CD14-positive monocyte (primary cell): ENCODE measurements at regions not wholly inside any gene's neighbourhood (a gene's known extent, or its start where the extent isn't known, plus 50 kb on each side); places are given as distances from the start of the nearest gene placed in this dataset.

Experiments
- DNase-seq, 3 donors: peaks; one replicate each; pipeline ENCODE4 v3.0.0-alpha.2; 2011 to 2022
- H2AFZ ChIP-seq: 2 replicates; pipeline ENCODE4 v1.6.0; 2012; ENCODE audit warnings: mild to moderate bottlenecking, low read depth, low read length, inconsistent platforms; ENCODE audit not compliant: insufficient read depth, poor library complexity, severe bottlenecking
- H3K27ac ChIP-seq, 2 donors: 1 replicate in 1 of 2; 2 replicates in 1 of 2; pipeline ENCODE4 v1.5.1; 2012 to 2013; ENCODE audit warnings: low read length in 2 of 2, control low read depth in 1 of 2, inconsistent platforms in 1 of 2, low read depth in 1 of 2, mild to moderate bottlenecking in 1 of 2
- H3K27me3 ChIP-seq, 2 donors: one replicate each; pipeline versions ENCODE4 v1.6.0 to v1.6.1; 2011 to 2013; ENCODE audit warnings: low read length in 2 of 2; ENCODE audit not compliant: control insufficient read depth in 2 of 2, insufficient read depth in 2 of 2
- H3K36me3 ChIP-seq, 2 donors: replicated peaks in 1 of 2; 1 replicate in 1 of 2; 2 replicates in 1 of 2; pipeline versions ENCODE4 v1.5.1 to v1.6.1; 2012 to 2013; ENCODE audit warnings: low read length in 2 of 2, control low read depth in 1 of 2, inconsistent platforms in 1 of 2, mild to moderate bottlenecking in 1 of 2; ENCODE audit not compliant: insufficient read depth in 2 of 2, control insufficient read depth in 1 of 2
- H3K4me1 ChIP-seq, 2 donors: 1 replicate in 1 of 2; 2 replicates in 1 of 2; pipeline versions ENCODE4 v1.5.1 to v1.6.1; 2012 to 2013; ENCODE audit warnings: low read length in 2 of 2, control low read depth in 1 of 2, inconsistent platforms in 1 of 2, mild to moderate bottlenecking in 1 of 2, moderate library complexity in 1 of 2; ENCODE audit not compliant: insufficient read depth in 2 of 2, control insufficient read depth in 1 of 2
- H3K4me2 ChIP-seq: replicated peaks from 2 replicates; pipeline ENCODE3; 2012; ENCODE audit warnings: low read length, moderate library complexity, mild to moderate bottlenecking; ENCODE audit not compliant: poor library complexity, severe bottlenecking; ENCODE audit errors: extremely low read depth
- H3K4me3 ChIP-seq, 3 experiments: fragments of 200-600 bp in 1 of 3; sonication (generic) in 1 of 3; replicated peaks in 1 of 3; 1 replicate in 2 of 3; 2 replicates in 1 of 3; pipeline ENCODE4 v1.5.1; 2011 to 2013; ENCODE audit warnings: low read length in 3 of 3, mild to moderate bottlenecking in 3 of 3, control low read depth in 2 of 3, low read depth in 2 of 3, inconsistent platforms in 1 of 3, moderate library complexity in 1 of 3
- H3K79me2 ChIP-seq: 2 replicates; pipeline ENCODE4 v1.6.0; 2012; ENCODE audit warnings: mild to moderate bottlenecking, control low read depth, inconsistent platforms, low read length, moderate library complexity; ENCODE audit not compliant: insufficient read depth
- H3K9ac ChIP-seq: 2 replicates; pipeline ENCODE4 v1.6.0; 2017; ENCODE audit warnings: low read length, mild to moderate bottlenecking; ENCODE audit not compliant: insufficient read depth, poor library complexity, severe bottlenecking
- H3K9me3 ChIP-seq, 2 donors: replicated peaks in 1 of 2; 1 replicate in 1 of 2; 2 replicates in 1 of 2; pipeline versions ENCODE4 v1.5.1 to v1.6.1; 2012 to 2013; ENCODE audit warnings: low read length in 2 of 2, control low read depth in 1 of 2; ENCODE audit not compliant: control insufficient read depth in 1 of 2, insufficient read depth in 1 of 2
- H4K20me1 ChIP-seq: 2 replicates; pipeline ENCODE4 v1.6.0; 2012; ENCODE audit warnings: mild to moderate bottlenecking, low read length, control low read depth, moderate library complexity; ENCODE audit not compliant: insufficient read depth
- H3K27ac Mint-ChIP-seq, 7 donors: one replicate each; pipeline ENCODE4 v1.8.0; 2020; ENCODE audit warnings: mild to moderate bottlenecking in 7 of 7, mixed read lengths in 7 of 7, moderate library complexity in 6 of 7, inconsistent platforms in 2 of 7
- H3K27me3 Mint-ChIP-seq, 3 donors: one replicate each; pipeline ENCODE4 v1.8.0; 2021 to 2022; ENCODE audit warnings: low read depth in 3 of 3, mild to moderate bottlenecking in 3 of 3, mixed read lengths in 3 of 3, moderate library complexity in 3 of 3, inconsistent platforms in 1 of 3
- H3K36me3 Mint-ChIP-seq, 2 donors: one replicate each; pipeline ENCODE4 v1.8.0; 2020; ENCODE audit warnings: mixed read lengths in 2 of 2, inconsistent platforms in 1 of 2, mild to moderate bottlenecking in 1 of 2
- H3K4me1 Mint-ChIP-seq: one replicate; pipeline ENCODE4 v1.8.0; 2020; ENCODE audit warnings: mild to moderate bottlenecking, mixed read lengths
- H3K4me3 Mint-ChIP-seq, 2 donors: one replicate each; pipeline ENCODE4 v1.8.0; 2020; ENCODE audit warnings: mild to moderate bottlenecking in 2 of 2, mixed read lengths in 2 of 2, moderate library complexity in 1 of 2
- H3K9me3 Mint-ChIP-seq, 7 donors: one replicate each; pipeline ENCODE4 v1.8.0; 2020 to 2022; ENCODE audit warnings: mixed read lengths in 7 of 7, mild to moderate bottlenecking in 6 of 7, moderate library complexity in 6 of 7, inconsistent platforms in 2 of 7
- WGBS: methylation state at CpG from one replicate; pipeline ENCODE4 v1.1.5; 2013; ENCODE audit warnings: missing lambda C conversion rate; ENCODE audit not compliant: insufficient coverage; 5-methylcytosine and 5-hydroxymethylcytosine counted together
- intact Hi-C, 2 donors: fragments of 100-400 bp; cut with micrococcal nuclease; formaldehyde crosslinking; loops; one replicate each; pipeline versions ENCODE4 v1.15.0 to v1.15.1; 2023
- TF ChIP-seq, protein P1 (sequence below): fragments of 200-600 bp; IDR thresholded peaks from one replicate; pipeline ENCODE4 v1.8.0; 2022; ENCODE audit warnings: antibody characterized with exemption, mild to moderate bottlenecking

DNA sequence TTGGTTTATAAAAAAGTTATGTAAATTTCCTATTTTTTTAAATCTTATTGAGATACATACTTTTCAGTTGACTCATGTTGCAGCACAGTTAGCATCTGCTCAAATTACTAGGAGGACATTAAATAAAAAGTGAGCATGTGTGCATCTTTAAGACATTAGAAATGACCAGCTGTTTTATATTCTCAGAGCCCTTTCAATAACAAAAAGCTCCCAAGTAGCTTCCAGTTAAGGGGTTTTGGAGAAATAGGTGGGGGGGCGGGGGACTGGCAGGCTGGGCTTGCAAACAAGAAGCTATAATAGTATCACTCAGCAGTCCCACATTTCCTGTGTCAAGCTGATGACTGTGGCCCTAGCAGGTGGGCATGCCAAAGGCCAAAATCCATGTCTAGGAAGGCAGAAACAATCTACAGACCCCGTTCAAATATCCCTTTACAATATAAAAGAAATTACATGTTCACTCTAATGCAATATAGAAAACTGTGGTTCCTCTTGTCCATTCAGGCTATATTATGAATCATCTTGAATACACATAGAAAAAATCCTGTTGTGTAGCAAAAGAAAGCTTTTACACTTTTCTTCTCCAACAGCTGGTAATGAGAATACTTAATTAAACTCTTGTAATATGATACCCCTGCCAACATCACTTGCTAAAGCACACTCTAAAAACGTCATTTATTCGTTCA is 1713.2 kb upstream of the SLC10A2 start:
- H3K4me1 Mint-ChIP-seq, result no peaks in the 10 kb centered on the region
- peaks cover 0 to 13% (median 8%) of the 10 kb centered on the region in 7 donors for H3K9me3 Mint-ChIP-seq
- TF ChIP-seq, protein P1, sequence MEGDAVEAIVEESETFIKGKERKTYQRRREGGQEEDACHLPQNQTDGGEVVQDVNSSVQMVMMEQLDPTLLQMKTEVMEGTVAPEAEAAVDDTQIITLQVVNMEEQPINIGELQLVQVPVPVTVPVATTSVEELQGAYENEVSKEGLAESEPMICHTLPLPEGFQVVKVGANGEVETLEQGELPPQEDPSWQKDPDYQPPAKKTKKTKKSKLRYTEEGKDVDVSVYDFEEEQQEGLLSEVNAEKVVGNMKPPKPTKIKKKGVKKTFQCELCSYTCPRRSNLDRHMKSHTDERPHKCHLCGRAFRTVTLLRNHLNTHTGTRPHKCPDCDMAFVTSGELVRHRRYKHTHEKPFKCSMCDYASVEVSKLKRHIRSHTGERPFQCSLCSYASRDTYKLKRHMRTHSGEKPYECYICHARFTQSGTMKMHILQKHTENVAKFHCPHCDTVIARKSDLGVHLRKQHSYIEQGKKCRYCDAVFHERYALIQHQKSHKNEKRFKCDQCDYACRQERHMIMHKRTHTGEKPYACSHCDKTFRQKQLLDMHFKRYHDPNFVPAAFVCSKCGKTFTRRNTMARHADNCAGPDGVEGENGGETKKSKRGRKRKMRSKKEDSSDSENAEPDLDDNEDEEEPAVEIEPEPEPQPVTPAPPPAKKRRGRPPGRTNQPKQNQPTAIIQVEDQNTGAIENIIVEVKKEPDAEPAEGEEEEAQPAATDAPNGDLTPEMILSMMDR, result no peak
- WGBS, result 100% methylated on average over 2 of the region's 4 CpGs
- Histone ChIP-seq H3K36me3 (no peaks in the 10 kb centered on the region), H3K4me2 (no peak overlapping the region), H3K9ac (no peak overlapping the region), H3K4me1 (no peaks in the 10 kb centered on the region), H3K27ac (no peak overlapping the region), H4K20me1 (no peaks in the 10 kb centered on the region), H2AFZ (no peak overlapping the region), H3K27me3 (no peaks in the 10 kb centered on the region), H3K9me3 (peaks cover 0 to 11% of the 10 kb centered on the region in 2 donors), H3K79me2 (no peaks in the 10 kb centered on the region), H3K4me3 (no peak overlapping the region)
- no peak for DNase-seq
- no peaks in the 10 kb centered on the region for H3K27me3 Mint-ChIP-seq
- H3K4me3 Mint-ChIP-seq, result no peak overlapping the region
- no peaks in the 10 kb centered on the region for H3K36me3 Mint-ChIP-seq
- H3K27ac Mint-ChIP-seq, result no peak overlapping the region
- intact Hi-C loops, result no loop called here

DNA sequence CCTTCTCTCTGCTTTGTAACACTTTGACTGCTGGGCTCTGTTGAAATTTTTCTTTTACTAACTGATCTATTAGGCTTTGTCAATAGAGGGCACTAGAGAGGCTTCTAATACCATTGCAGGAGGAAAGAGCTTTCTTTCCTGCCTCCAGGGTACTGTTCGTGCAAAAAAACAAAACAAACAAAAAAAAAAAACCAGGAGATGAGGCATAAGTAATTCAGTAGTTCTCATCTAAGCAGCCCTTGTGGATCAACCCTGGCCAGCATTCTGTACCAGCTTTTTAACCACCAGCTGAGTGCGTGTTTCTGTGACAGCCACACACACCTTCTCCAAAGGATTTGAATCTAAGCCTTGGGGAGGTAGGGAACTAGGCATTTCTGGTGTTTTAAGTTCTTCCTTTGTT is 1707.6 kb upstream of the SLC10A2 start:
- TF ChIP-seq, protein P1, result peak; percentile 67
- Mint-ChIP-seq H3K9me3 (peaks cover 0 to 2% (median 0%) of the 10 kb centered on the region in 7 donors), H3K27ac (no peak overlapping the region), H3K27me3 (no peaks in the 10 kb centered on the region), H3K4me1 (no peaks in the 10 kb centered on the region), H3K36me3 (no peaks in the 10 kb centered on the region), H3K4me3 (no peak overlapping the region)
- Histone ChIP-seq H3K79me2 (no peaks in the 10 kb centered on the region), H3K36me3 (no peaks in the 10 kb centered on the region), H3K4me2 (no peak overlapping the region), H3K9me3 (no peaks in the 10 kb centered on the region), H3K9ac (no peak overlapping the region), H2AFZ (no peak overlapping the region), H3K4me1 (no peaks in the 10 kb centered on the region), H3K4me3 (no peak overlapping the region), H4K20me1 (no peaks in the 10 kb centered on the region), H3K27me3 (no peaks in the 10 kb centered on the region), H3K27ac (no peak overlapping the region)
- intact Hi-C loops, result no loop called here
- DNase-seq, result no peak
- WGBS, result no CpG with 5 or more reads among the region's 2 CpGs
